Gastrocnemius medialis (tissue), 4 donors: ENCODE measurements at regions not wholly inside any gene's neighbourhood (a gene's known extent, or its start where the extent isn't known, plus 50 kb on each side); places are given as distances from the start of the nearest gene placed in this dataset.

Source experiments
- ATAC-seq, 2 donors: fragments of 150-250 bp; one replicate each; pipeline ENCODE4 v1.9.1; 2016
- DNase-seq, 2 donors: peaks; one replicate each; pipeline ENCODE4 v3.0.0-alpha.2; 2019
- H3K27ac ChIP-seq, 4 donors: fragments of 200-600 bp; sonication (generic); 1 replicate in 1 of 4; 2 replicates in 3 of 4; pipeline ENCODE4 v1.5.1; 2016 to 2018; ENCODE audit warnings: mild to moderate bottlenecking in 2 of 4, moderate library complexity in 1 of 4
- H3K27me3 ChIP-seq, 3 donors: fragments of 200-600 bp; sonication (generic) in 2 of 3; 1 replicate in 1 of 3; 2 replicates in 2 of 3; pipeline versions ENCODE4 v1.5.1 to v1.6.0; 2016 to 2019; ENCODE audit warnings: mild to moderate bottlenecking in 1 of 3, moderate library complexity in 1 of 3
- H3K36me3 ChIP-seq, 2 donors: fragments of 200-600 bp; sonication (generic) in 1 of 2; one replicate each; pipeline ENCODE4 v1.5.1; 2017 to 2018
- H3K4me1 ChIP-seq, 2 donors: fragments of 200-600 bp; sonication (generic) in 1 of 2; one replicate each; pipeline ENCODE4 v1.5.1; 2016 to 2017; ENCODE audit warnings: mild to moderate bottlenecking in 2 of 2
- H3K4me3 ChIP-seq, 4 donors: fragments of 200-600 bp; sonication (generic) in 3 of 4; 1 replicate in 1 of 4; 2 replicates in 3 of 4; pipeline ENCODE4 v1.5.1; 2016 to 2019; ENCODE audit warnings: mild to moderate bottlenecking in 2 of 4
- H3K9me3 ChIP-seq, 3 donors: fragments of 200-600 bp; sonication (generic) in 2 of 3; 1 replicate in 1 of 3; 2 replicates in 2 of 3; pipeline ENCODE4 v1.5.1; 2016 to 2019
- CTCF ChIP-seq, 5 experiments: fragments of 450-650 bp in 3 of 5; fragments of 200-600 bp in 2 of 5; sonication (generic) in 2 of 5; IDR thresholded peaks in 4 of 5; conservative IDR thresholded peaks in 1 of 5; 1 replicate in 4 of 5; 2 replicates in 1 of 5; pipeline ENCODE4 v1.5.1; 2016 to 2019; ENCODE audit warnings: antibody characterized with exemption in 5 of 5, mild to moderate bottlenecking in 3 of 5, moderate library complexity in 3 of 5
- POLR2A ChIP-seq, 2 donors: fragments of 450-650 bp; IDR thresholded peaks; one replicate each; pipeline ENCODE4 v1.6.1; 2017; ENCODE audit warnings: antibody characterized with exemption in 2 of 2, mild to moderate bottlenecking in 2 of 2, moderate library complexity in 2 of 2
- in situ Hi-C, 4 donors: fragments of 200-750 bp; cut with MboI; loops; one replicate each; pipeline versions ENCODE4 v1.15.0 to v1.8.0; 2017; ENCODE audit warnings: low sequenced_read_pairs in 4 of 4
- intact Hi-C: fragments of 100-400 bp; cut with DNase I; formaldehyde crosslinking; loops from one replicate; pipeline ENCODE4 v1.15.1; 2023; ENCODE audit warnings: low total_unique reads

DNA sequence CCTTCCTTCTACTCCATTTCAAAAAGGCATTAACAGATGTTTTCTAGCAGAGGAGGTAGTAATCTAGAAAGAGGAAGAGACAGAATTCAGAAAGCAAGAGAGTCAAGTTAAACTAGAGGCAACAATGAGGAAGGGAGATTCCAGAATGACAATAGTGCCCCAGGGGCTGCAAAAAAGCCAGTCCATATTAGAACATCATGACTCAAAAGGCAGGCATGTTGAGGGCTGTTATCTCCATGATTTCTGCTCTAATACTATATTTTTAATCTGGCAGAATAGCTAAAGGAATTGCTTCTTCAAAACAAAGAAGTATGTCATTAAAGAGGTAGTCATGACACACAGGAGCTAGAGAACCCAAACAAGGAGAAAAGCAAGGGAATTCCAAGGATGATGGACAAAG is 599.6 kb downstream of the INHBA start:
- TF ChIP-seq CTCF (IDR thresholded peaks at IDR 0.05 in 4 of 5, conservative IDR thresholded peaks at IDR 0.05 in 1 of 5) (no peak), POLR2A (IDR thresholded peaks at IDR 0.05) (no peak)
- intact Hi-C loops, result no loop called here
- H3K36me3 ChIP-seq, result no peaks in the 10 kb centered on the region
- H3K27me3 ChIP-seq, result no peaks in the 10 kb centered on the region
- H3K9me3 ChIP-seq, result no peaks in the 10 kb centered on the region
- in situ Hi-C loops, result no loop called here
- H3K4me3 ChIP-seq, result no peak overlapping the region
- H3K4me1 ChIP-seq, result no peaks in the 10 kb centered on the region
- DNase-seq (no peak), ATAC-seq (no peak)
- no peak overlapping the region for H3K27ac ChIP-seq

- no peaks in the 10 kb centered on the region for H3K4me1 ChIP-seq
- in situ Hi-C loops, result no loop called here
- no peaks in the 10 kb centered on the region for H3K27me3 ChIP-seq
- DNase-seq (no peak), ATAC-seq (no peak)
- no peak overlapping the region for H3K27ac ChIP-seq
- H3K36me3 ChIP-seq, result no peaks in the 10 kb centered on the region
- no peak for TF ChIP-seq POLR2A (IDR thresholded peaks at IDR 0.05)
- TF ChIP-seq CTCF (IDR thresholded peaks at IDR 0.05 in 4 of 5, conservative IDR thresholded peaks at IDR 0.05 in 1 of 5), result no peak
- intact Hi-C loops, result no loop called here
- H3K4me3 ChIP-seq, result no peak overlapping the region
- H3K9me3 ChIP-seq, result no peaks in the 10 kb centered on the region
These were observed 604.0 kb downstream of the INHBA start for GRCh38 chr7:41098846-41099245.

GRCh38 chr7:41098402-41098801 is 604.5 kb downstream of the INHBA start:
- TF ChIP-seq POLR2A (IDR thresholded peaks at IDR 0.05) (no peak), CTCF (IDR thresholded peaks at IDR 0.05 in 4 of 5, conservative IDR thresholded peaks at IDR 0.05 in 1 of 5) (no peak)
- ATAC-seq (no peak), DNase-seq (no peak)
- no peaks in the 10 kb centered on the region for H3K4me1 ChIP-seq
- H3K9me3 ChIP-seq, result no peaks in the 10 kb centered on the region
- intact Hi-C loops, result no loop called here
- H3K36me3 ChIP-seq, result no peaks in the 10 kb centered on the region
- in situ Hi-C loops, result no loop called here
- H3K27ac ChIP-seq, result no peak overlapping the region
- H3K4me3 ChIP-seq, result no peak overlapping the region
- H3K27me3 ChIP-seq, result no peaks in the 10 kb centered on the region

DNA sequence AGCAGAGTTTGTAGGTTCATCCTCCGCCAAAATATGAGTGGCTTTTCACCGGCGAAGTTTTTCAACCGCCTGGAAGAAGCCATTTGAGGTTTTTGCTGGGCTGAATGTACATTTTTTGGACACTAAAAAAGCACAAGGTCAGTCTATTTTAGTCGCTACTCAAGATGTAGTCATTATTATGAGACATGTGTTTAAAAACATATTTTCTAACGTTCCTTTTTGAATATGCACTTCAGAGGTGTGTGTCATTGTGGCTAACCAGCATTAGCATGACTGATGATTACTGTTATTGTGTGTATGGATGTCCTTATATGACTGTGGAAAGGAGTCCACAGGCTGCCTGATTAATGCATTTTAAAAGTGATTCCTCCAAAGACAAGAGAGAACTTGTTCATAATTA is 605.4 kb downstream of the INHBA start:
- TF ChIP-seq CTCF (IDR thresholded peaks at IDR 0.05 in 4 of 5, conservative IDR thresholded peaks at IDR 0.05 in 1 of 5) (no peak), POLR2A (IDR thresholded peaks at IDR 0.05) (no peak)
- Histone ChIP-seq H3K4me3 (no peak overlapping the region), H3K4me1 (no peaks in the 10 kb centered on the region), H3K27me3 (no peaks in the 10 kb centered on the region), H3K36me3 (no peaks in the 10 kb centered on the region), H3K27ac (no peak overlapping the region), H3K9me3 (no peaks in the 10 kb centered on the region)
- no peak for DNase-seq
- intact Hi-C loops (no loop called here), in situ Hi-C loops (no loop called here)
- no peak for ATAC-seq

- intact Hi-C loops, result no loop called here
These were observed 606.0 kb downstream of the INHBA start for GRCh38 chr7:41096917-41097316.

More at GRCh38 chr7:41096917-41097316, 606.0 kb downstream of the INHBA start:
- DNase-seq (no peak), ATAC-seq (no peak)
- in situ Hi-C loops, result no loop called here
- Histone ChIP-seq H3K27me3 (no peaks in the 10 kb centered on the region), H3K36me3 (no peaks in the 10 kb centered on the region), H3K27ac (no peak overlapping the region), H3K4me1 (no peaks in the 10 kb centered on the region), H3K4me3 (no peak overlapping the region), H3K9me3 (no peaks in the 10 kb centered on the region)
- TF ChIP-seq POLR2A (IDR thresholded peaks at IDR 0.05), result no peak
- no peak for TF ChIP-seq CTCF (IDR thresholded peaks at IDR 0.05 in 4 of 5, conservative IDR thresholded peaks at IDR 0.05 in 1 of 5)
